Activated B cell treated with CpG ODN at 0.5 μM for 24 hours (primary cell): ENCODE measurements at regions not wholly inside any gene's neighbourhood (a gene's known extent, or its start where the extent isn't known, plus 50 kb on each side); places are given as distances from the start of the nearest gene placed in this dataset.

Experiments
- ATAC-seq: fragments of 200-7000 bp; cut with Tn5 transposase; one replicate; pipeline ENCODE4 v1.10.0; 2021; ENCODE audit warnings: low read depth, mild to moderate bottlenecking, moderate library complexity
- CTCF ChIA-PET: fragments of 350-600 bp; sonication (Branson Sonifier 250); formaldehyde crosslinking; loops from one replicate; lab custom pipeline; 2021; ENCODE audit warnings: antibody characterized with exemption; lab: Charles Lee
- POLR2A ChIA-PET: fragments of 350-600 bp; sonication (Branson Sonifier 250); formaldehyde crosslinking; loops from one replicate; lab custom pipeline; 2021; ENCODE audit warnings: antibody characterized with exemption; lab: Charles Lee
- DNase-seq: peaks from one replicate; pipeline ENCODE4 v3.0.0; 2022
- H3K27ac Mint-ChIP-seq: one replicate; pipeline ENCODE4 v1.8.0; 2020; ENCODE audit warnings: mixed read lengths
- H3K27me3 Mint-ChIP-seq: one replicate; pipeline ENCODE4 v1.8.0; 2021; ENCODE audit warnings: mixed read lengths
- H3K36me3 Mint-ChIP-seq: one replicate; pipeline ENCODE4 v1.8.0; 2021; ENCODE audit warnings: low read depth, mixed read lengths
- H3K4me1 Mint-ChIP-seq: one replicate; pipeline ENCODE4 v1.8.0; 2021; ENCODE audit warnings: mixed read lengths
- H3K4me3 Mint-ChIP-seq: one replicate; pipeline ENCODE4 v1.8.0; 2020; ENCODE audit warnings: mild to moderate bottlenecking, mixed read lengths
- H3K9me3 Mint-ChIP-seq: one replicate; pipeline ENCODE4 v1.8.0; 2020; ENCODE audit warnings: mixed read lengths
- intact Hi-C: fragments of 100-400 bp; cut with micrococcal nuclease; formaldehyde crosslinking; loops from one replicate; pipeline ENCODE4 v1.15.1; 2024
- TF ChIP-seq, protein P1 (sequence below): fragments of 200-600 bp; IDR thresholded peaks from one replicate; pipeline ENCODE4 v1.8.0; 2022; ENCODE audit warnings: antibody characterized with exemption, mild to moderate bottlenecking

GRCh38 chr2:59882822-59883221 lies 670.6 kb downstream of the BCL11A start:
- Mint-ChIP-seq H3K36me3 (no peaks in the 10 kb centered on the region), H3K9me3 (no peaks in the 10 kb centered on the region), H3K4me3 (no peak overlapping the region), H3K27ac (no peak overlapping the region), H3K27me3 (peaks cover 2% of the 10 kb centered on the region), H3K4me1 (peaks cover 31% of the 10 kb centered on the region)
- TF ChIP-seq, protein P1, sequence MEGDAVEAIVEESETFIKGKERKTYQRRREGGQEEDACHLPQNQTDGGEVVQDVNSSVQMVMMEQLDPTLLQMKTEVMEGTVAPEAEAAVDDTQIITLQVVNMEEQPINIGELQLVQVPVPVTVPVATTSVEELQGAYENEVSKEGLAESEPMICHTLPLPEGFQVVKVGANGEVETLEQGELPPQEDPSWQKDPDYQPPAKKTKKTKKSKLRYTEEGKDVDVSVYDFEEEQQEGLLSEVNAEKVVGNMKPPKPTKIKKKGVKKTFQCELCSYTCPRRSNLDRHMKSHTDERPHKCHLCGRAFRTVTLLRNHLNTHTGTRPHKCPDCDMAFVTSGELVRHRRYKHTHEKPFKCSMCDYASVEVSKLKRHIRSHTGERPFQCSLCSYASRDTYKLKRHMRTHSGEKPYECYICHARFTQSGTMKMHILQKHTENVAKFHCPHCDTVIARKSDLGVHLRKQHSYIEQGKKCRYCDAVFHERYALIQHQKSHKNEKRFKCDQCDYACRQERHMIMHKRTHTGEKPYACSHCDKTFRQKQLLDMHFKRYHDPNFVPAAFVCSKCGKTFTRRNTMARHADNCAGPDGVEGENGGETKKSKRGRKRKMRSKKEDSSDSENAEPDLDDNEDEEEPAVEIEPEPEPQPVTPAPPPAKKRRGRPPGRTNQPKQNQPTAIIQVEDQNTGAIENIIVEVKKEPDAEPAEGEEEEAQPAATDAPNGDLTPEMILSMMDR, result no peak
- DNase-seq, result no peak
- no peak for ATAC-seq
- ChIA-PET POLR2A (no interaction called here), CTCF (no interaction called here)
- intact Hi-C loops, result loop anchor here (10.0 kb wide), 1 partner anchor 552 kb away; no protein-coding TSS in a partner anchor

- no peak for DNase-seq
- ChIA-PET CTCF (no interaction called here), POLR2A (no interaction called here)
- ATAC-seq, result no peak
- no peak overlapping the region for H3K4me3 Mint-ChIP-seq
- peaks cover 25% of the 10 kb centered on the region for H3K4me1 Mint-ChIP-seq
- TF ChIP-seq, protein P1, result no peak
- H3K27me3 Mint-ChIP-seq, result peaks cover 2% of the 10 kb centered on the region
- no peak overlapping the region for H3K27ac Mint-ChIP-seq
- no peaks in the 10 kb centered on the region for H3K9me3 Mint-ChIP-seq
- intact Hi-C loops, result loop anchor here (10.0 kb wide), 1 partner anchor 553 kb away; no protein-coding TSS in a partner anchor
- H3K36me3 Mint-ChIP-seq, result no peaks in the 10 kb centered on the region
Measured at GRCh38 chr2:59882279-59882678, 671.2 kb downstream of the BCL11A start.

DNA sequence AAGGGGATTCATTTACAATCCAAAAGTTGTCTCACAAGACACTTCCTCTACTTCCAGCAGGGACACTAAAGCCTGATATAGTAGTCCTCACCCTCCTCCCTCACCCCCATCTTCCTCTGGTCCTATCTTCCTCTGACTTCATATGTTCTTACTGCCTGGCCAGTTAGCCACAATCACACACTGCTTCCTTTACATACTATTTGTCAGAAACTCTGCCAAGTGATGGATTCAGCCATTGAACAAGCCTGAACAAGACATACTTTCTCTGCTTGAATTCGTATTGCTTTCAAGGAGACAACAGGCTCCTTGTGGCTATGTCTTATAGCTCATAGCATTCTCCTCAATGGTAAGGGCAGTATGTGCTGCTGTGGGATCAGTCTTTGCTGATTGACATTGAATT lies 672.2 kb downstream of the BCL11A start:
- intact Hi-C loops, result loop anchor here (10.0 kb wide), 1 partner anchor 554 kb away; no protein-coding TSS in a partner anchor
- DNase-seq, result no peak
- ChIA-PET POLR2A (no interaction called here), CTCF (no interaction called here)
- H3K27ac Mint-ChIP-seq, result no peak overlapping the region
- H3K4me1 Mint-ChIP-seq, result peaks cover 15% of the 10 kb centered on the region
- H3K4me3 Mint-ChIP-seq, result no peak overlapping the region
- no peaks in the 10 kb centered on the region for H3K36me3 Mint-ChIP-seq
- H3K27me3 Mint-ChIP-seq, result peaks cover 2% of the 10 kb centered on the region
- H3K9me3 Mint-ChIP-seq, result no peaks in the 10 kb centered on the region
- TF ChIP-seq, protein P1, result no peak
- no peak for ATAC-seq

GRCh38 chr2:59879700-59880131 lies 673.7 kb downstream of the BCL11A start:
- Mint-ChIP-seq H3K27me3 (peaks cover 2% of the 10 kb centered on the region), H3K27ac (no peak overlapping the region), H3K9me3 (no peaks in the 10 kb centered on the region), H3K4me3 (no peak overlapping the region), H3K36me3 (no peaks in the 10 kb centered on the region), H3K4me1 (peaks cover 3% of the 10 kb centered on the region)
- CTCF ChIA-PET, result no interaction called here
- DNase-seq (no peak), ATAC-seq (no peak)
- TF ChIP-seq, protein P1, result no peak
- POLR2A ChIA-PET, result interaction anchor here (1.4 kb wide), 1 partner anchor 671 kb away, joined by 3 read pairs; no protein-coding TSS in a partner anchor
- intact Hi-C loops, result loop anchor here (10.0 kb wide), 1 partner anchor 555 kb away; no protein-coding TSS in a partner anchor

DNA sequence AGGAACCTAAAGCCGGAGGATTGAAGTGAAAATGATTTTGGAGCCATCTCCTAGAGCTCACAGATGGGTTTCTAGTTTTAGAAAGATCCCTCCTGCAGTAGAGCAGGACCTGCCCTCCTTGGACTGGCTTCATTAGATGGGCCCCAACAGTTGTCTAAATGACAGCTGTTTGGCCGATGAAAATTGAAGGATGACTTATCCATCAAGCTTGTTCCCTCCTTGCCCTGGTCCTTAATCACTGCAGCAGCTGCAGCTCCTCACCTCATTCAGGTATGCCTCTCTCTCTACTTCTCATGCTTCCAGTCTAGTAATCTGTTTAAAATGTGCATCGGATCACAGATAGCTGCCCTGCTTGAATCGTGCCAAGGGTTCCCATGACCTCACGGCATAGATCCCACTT lies 677.6 kb downstream of the BCL11A start:
- no peaks in the 10 kb centered on the region for H3K9me3 Mint-ChIP-seq
- H3K4me3 Mint-ChIP-seq, result no peak overlapping the region
- CTCF ChIA-PET, result no interaction called here
- DNase-seq, result no peak
- peaks cover 2% of the 10 kb centered on the region for H3K27me3 Mint-ChIP-seq
- ATAC-seq, result no peak
- no peak overlapping the region for H3K27ac Mint-ChIP-seq
- intact Hi-C loops, result no loop called here
- no peaks in the 10 kb centered on the region for H3K4me1 Mint-ChIP-seq
- H3K36me3 Mint-ChIP-seq, result no peaks in the 10 kb centered on the region
- POLR2A ChIA-PET, result no interaction called here
- TF ChIP-seq, protein P1, result no peak
